WTC11 (cell line): ENCODE measurements at regions not wholly inside any gene's neighbourhood (a gene's known extent, or its start where the extent isn't known, plus 50 kb on each side); places are given as distances from the start of the nearest gene placed in this dataset.
"Not testable (repeated sequence)": the region's sequence is repeated elsewhere in the genome, so short reads cannot be mapped to it uniquely, and the experiment has no call there.

Source experiments
- ATAC-seq: fragments of 200-7000 bp; cut with Tn5 transposase; 2 replicates; pipeline ENCODE4 v1.10.0; 2021; ENCODE audit warnings: mild to moderate bottlenecking, moderate library complexity
- CTCF ChIA-PET: fragments of 300-600 bp; sonication (Branson Sonifier 250); formaldehyde crosslinking; loops from one replicate; lab custom pipeline; 2021; ENCODE audit warnings: antibody characterized with exemption; lab: Charles Lee
- POLR2A ChIA-PET: fragments of 350-600 bp; sonication (Branson Sonifier 250); formaldehyde crosslinking; loops from one replicate; lab custom pipeline; 2021; ENCODE audit warnings: antibody characterized with exemption; lab: Charles Lee
- DNase-seq: peaks from one replicate; pipeline ENCODE4 v3.0.0; 2021; ENCODE audit warnings: low spot score
- H3K27ac Mint-ChIP-seq: 2 replicates; pipeline ENCODE4 v1.8.0; 2021; ENCODE audit warnings: mixed read lengths
- H3K27me3 Mint-ChIP-seq: 2 replicates; pipeline ENCODE4 v1.8.0; 2021; ENCODE audit warnings: low read depth, mild to moderate bottlenecking, moderate library complexity, mixed read lengths
- H3K36me3 Mint-ChIP-seq: 2 replicates; pipeline ENCODE4 v1.8.0; 2021; ENCODE audit warnings: mixed read lengths
- H3K4me1 Mint-ChIP-seq: 2 replicates; pipeline ENCODE4 v1.8.0; 2022; ENCODE audit warnings: mixed read lengths
- H3K4me3 Mint-ChIP-seq: 2 replicates; pipeline ENCODE4 v1.8.0; 2021; ENCODE audit warnings: mild to moderate bottlenecking, moderate library complexity, mixed read lengths
- H3K9me3 Mint-ChIP-seq: 2 replicates; pipeline ENCODE4 v1.8.0; 2021; ENCODE audit warnings: mixed read lengths
- HMGA2 ChIP-seq: fragments of 250-450 bp; sonication (Bioruptor Pico); IDR thresholded peaks from 2 replicates; pipeline ENCODE4 v1.4.0; 2021; ENCODE audit warnings: mild to moderate bottlenecking, moderate library complexity
- NR2C2 ChIP-seq: sonication (generic); formaldehyde crosslinking; IDR thresholded peaks from 2 replicates; pipeline ENCODE4 v1.8.0; 2022; ENCODE audit warnings: mild to moderate bottlenecking, missing genetic modification reagents
- PRRX2 ChIP-seq: fragments of 250-450 bp; sonication (Bioruptor Pico); IDR thresholded peaks from 2 replicates; pipeline ENCODE4 v1.8.0; 2021; ENCODE audit warnings: mild to moderate bottlenecking
- SP1 ChIP-seq: sonication (generic); formaldehyde crosslinking; conservative IDR thresholded peaks from 2 replicates; pipeline ENCODE4 v1.8.1; 2022; ENCODE audit warnings: missing genetic modification reagents
- ZNF423 ChIP-seq: fragments of 250-450 bp; sonication (Bioruptor Pico); IDR thresholded peaks from 2 replicates; pipeline ENCODE4 v2.1.2; 2022; ENCODE audit warnings: mild to moderate bottlenecking, moderate library complexity
- TF ChIP-seq, protein P1 (sequence below): fragments of 200-600 bp; IDR thresholded peaks from 2 replicates; pipeline ENCODE4 v1.8.0; 2022; ENCODE audit warnings: antibody characterized with exemption
- TF ChIP-seq, protein P2 (sequence below): sonication (generic); formaldehyde crosslinking; IDR thresholded peaks from 2 replicates; pipeline ENCODE4 v1.8.1; 2023; ENCODE audit warnings: mild to moderate bottlenecking, missing genetic modification reagents, borderline replicate concordance
- TF ChIP-seq, protein P3 (sequence below): sonication (generic); formaldehyde crosslinking; IDR thresholded peaks from 2 replicates; pipeline ENCODE4 v1.8.1; 2022; ENCODE audit warnings: low read depth, missing genetic modification reagents, borderline replicate concordance
- TF ChIP-seq, protein P4 (sequence below): sonication (generic); formaldehyde crosslinking; IDR thresholded peaks from 2 replicates; pipeline ENCODE4 v1.8.1; 2022; ENCODE audit warnings: mild to moderate bottlenecking, missing genetic modification reagents, moderate library complexity, borderline replicate concordance
- TF ChIP-seq, protein P5 (sequence below): sonication (generic); formaldehyde crosslinking; IDR thresholded peaks from 2 replicates; pipeline ENCODE4 v1.8.0; 2022; ENCODE audit warnings: mild to moderate bottlenecking, missing genetic modification reagents
- TF ChIP-seq, protein P6 (sequence below): sonication (generic); formaldehyde crosslinking; conservative IDR thresholded peaks from 2 replicates; pipeline ENCODE4 v1.8.1; 2022; ENCODE audit warnings: mild to moderate bottlenecking, missing genetic modification reagents
- TF ChIP-seq, protein P7 (sequence below): sonication (generic); formaldehyde crosslinking; IDR thresholded peaks from 2 replicates; pipeline ENCODE4 v1.8.0; 2023; ENCODE audit warnings: missing genetic modification reagents, mild to moderate bottlenecking, borderline replicate concordance

DNA sequence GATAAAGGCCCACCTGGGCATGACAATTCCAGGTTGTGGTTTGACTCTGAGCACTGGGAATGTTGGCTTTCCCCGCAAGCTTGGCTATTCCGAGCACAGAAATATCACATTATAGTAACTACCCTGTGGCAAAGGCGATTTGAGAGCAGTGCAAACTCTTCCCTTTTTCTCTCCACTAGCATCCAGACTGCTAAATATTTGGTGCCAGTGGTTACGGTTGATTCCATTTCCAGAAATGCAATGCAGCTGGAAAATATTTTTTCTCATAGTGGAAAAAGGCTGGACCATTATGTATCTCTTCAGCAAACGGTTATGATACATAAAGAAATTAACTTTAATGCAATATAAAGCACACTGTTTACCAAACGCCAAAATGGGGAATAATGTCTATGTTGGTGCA, 158.0 kb downstream of the ENC1 start:
- CTCF ChIA-PET, result interaction anchor here (1.3 kb wide), 1 partner anchor 143 kb away, joined by 4 read pairs; no protein-coding TSS in a partner anchor
- Mint-ChIP-seq H3K27me3 (no peaks in the 10 kb centered on the region), H3K9me3 (no peaks in the 10 kb centered on the region), H3K4me1 (peaks cover 47% of the 10 kb centered on the region), H3K36me3 (no peaks in the 10 kb centered on the region), H3K27ac (peak overlapping the region; percentile 64; the same call in 1 of the 2 replicates), H3K4me3 (no peak overlapping the region)
- DNase-seq, result no peak
- TF ChIP-seq, protein P1, sequence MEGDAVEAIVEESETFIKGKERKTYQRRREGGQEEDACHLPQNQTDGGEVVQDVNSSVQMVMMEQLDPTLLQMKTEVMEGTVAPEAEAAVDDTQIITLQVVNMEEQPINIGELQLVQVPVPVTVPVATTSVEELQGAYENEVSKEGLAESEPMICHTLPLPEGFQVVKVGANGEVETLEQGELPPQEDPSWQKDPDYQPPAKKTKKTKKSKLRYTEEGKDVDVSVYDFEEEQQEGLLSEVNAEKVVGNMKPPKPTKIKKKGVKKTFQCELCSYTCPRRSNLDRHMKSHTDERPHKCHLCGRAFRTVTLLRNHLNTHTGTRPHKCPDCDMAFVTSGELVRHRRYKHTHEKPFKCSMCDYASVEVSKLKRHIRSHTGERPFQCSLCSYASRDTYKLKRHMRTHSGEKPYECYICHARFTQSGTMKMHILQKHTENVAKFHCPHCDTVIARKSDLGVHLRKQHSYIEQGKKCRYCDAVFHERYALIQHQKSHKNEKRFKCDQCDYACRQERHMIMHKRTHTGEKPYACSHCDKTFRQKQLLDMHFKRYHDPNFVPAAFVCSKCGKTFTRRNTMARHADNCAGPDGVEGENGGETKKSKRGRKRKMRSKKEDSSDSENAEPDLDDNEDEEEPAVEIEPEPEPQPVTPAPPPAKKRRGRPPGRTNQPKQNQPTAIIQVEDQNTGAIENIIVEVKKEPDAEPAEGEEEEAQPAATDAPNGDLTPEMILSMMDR, result no peak
- TF ChIP-seq, protein P2, sequence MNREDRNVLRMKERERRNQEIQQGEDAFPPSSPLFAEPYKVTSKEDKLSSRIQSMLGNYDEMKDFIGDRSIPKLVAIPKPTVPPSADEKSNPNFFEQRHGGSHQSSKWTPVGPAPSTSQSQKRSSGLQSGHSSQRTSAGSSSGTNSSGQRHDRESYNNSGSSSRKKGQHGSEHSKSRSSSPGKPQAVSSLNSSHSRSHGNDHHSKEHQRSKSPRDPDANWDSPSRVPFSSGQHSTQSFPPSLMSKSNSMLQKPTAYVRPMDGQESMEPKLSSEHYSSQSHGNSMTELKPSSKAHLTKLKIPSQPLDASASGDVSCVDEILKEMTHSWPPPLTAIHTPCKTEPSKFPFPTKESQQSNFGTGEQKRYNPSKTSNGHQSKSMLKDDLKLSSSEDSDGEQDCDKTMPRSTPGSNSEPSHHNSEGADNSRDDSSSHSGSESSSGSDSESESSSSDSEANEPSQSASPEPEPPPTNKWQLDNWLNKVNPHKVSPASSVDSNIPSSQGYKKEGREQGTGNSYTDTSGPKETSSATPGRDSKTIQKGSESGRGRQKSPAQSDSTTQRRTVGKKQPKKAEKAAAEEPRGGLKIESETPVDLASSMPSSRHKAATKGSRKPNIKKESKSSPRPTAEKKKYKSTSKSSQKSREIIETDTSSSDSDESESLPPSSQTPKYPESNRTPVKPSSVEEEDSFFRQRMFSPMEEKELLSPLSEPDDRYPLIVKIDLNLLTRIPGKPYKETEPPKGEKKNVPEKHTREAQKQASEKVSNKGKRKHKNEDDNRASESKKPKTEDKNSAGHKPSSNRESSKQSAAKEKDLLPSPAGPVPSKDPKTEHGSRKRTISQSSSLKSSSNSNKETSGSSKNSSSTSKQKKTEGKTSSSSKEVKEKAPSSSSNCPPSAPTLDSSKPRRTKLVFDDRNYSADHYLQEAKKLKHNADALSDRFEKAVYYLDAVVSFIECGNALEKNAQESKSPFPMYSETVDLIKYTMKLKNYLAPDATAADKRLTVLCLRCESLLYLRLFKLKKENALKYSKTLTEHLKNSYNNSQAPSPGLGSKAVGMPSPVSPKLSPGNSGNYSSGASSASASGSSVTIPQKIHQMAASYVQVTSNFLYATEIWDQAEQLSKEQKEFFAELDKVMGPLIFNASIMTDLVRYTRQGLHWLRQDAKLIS, result no peak
- no peak for TF ChIP-seq NR2C2
- TF ChIP-seq ZNF423 (CRISPR knock-in tag), result no peak
- TF ChIP-seq, protein P3, sequence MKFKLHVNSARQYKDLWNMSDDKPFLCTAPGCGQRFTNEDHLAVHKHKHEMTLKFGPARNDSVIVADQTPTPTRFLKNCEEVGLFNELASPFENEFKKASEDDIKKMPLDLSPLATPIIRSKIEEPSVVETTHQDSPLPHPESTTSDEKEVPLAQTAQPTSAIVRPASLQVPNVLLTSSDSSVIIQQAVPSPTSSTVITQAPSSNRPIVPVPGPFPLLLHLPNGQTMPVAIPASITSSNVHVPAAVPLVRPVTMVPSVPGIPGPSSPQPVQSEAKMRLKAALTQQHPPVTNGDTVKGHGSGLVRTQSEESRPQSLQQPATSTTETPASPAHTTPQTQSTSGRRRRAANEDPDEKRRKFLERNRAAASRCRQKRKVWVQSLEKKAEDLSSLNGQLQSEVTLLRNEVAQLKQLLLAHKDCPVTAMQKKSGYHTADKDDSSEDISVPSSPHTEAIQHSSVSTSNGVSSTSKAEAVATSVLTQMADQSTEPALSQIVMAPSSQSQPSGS (CRISPR knock-in tag), result no peak
- TF ChIP-seq, protein P4, sequence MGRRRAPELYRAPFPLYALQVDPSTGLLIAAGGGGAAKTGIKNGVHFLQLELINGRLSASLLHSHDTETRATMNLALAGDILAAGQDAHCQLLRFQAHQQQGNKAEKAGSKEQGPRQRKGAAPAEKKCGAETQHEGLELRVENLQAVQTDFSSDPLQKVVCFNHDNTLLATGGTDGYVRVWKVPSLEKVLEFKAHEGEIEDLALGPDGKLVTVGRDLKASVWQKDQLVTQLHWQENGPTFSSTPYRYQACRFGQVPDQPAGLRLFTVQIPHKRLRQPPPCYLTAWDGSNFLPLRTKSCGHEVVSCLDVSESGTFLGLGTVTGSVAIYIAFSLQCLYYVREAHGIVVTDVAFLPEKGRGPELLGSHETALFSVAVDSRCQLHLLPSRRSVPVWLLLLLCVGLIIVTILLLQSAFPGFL (CRISPR knock-in tag), result no peak
- TF ChIP-seq, protein P5, sequence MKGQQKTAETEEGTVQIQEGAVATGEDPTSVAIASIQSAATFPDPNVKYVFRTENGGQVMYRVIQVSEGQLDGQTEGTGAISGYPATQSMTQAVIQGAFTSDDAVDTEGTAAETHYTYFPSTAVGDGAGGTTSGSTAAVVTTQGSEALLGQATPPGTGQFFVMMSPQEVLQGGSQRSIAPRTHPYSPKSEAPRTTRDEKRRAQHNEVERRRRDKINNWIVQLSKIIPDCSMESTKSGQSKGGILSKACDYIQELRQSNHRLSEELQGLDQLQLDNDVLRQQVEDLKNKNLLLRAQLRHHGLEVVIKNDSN (CRISPR knock-in tag), result no peak
- no peak for TF ChIP-seq HMGA2
- TF ChIP-seq, protein P6, sequence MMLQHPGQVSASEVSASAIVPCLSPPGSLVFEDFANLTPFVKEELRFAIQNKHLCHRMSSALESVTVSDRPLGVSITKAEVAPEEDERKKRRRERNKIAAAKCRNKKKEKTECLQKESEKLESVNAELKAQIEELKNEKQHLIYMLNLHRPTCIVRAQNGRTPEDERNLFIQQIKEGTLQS (CRISPR knock-in tag), result no peak
- TF ChIP-seq PRRX2 (CRISPR knock-in tag), result no peak
- TF ChIP-seq, protein P7, sequence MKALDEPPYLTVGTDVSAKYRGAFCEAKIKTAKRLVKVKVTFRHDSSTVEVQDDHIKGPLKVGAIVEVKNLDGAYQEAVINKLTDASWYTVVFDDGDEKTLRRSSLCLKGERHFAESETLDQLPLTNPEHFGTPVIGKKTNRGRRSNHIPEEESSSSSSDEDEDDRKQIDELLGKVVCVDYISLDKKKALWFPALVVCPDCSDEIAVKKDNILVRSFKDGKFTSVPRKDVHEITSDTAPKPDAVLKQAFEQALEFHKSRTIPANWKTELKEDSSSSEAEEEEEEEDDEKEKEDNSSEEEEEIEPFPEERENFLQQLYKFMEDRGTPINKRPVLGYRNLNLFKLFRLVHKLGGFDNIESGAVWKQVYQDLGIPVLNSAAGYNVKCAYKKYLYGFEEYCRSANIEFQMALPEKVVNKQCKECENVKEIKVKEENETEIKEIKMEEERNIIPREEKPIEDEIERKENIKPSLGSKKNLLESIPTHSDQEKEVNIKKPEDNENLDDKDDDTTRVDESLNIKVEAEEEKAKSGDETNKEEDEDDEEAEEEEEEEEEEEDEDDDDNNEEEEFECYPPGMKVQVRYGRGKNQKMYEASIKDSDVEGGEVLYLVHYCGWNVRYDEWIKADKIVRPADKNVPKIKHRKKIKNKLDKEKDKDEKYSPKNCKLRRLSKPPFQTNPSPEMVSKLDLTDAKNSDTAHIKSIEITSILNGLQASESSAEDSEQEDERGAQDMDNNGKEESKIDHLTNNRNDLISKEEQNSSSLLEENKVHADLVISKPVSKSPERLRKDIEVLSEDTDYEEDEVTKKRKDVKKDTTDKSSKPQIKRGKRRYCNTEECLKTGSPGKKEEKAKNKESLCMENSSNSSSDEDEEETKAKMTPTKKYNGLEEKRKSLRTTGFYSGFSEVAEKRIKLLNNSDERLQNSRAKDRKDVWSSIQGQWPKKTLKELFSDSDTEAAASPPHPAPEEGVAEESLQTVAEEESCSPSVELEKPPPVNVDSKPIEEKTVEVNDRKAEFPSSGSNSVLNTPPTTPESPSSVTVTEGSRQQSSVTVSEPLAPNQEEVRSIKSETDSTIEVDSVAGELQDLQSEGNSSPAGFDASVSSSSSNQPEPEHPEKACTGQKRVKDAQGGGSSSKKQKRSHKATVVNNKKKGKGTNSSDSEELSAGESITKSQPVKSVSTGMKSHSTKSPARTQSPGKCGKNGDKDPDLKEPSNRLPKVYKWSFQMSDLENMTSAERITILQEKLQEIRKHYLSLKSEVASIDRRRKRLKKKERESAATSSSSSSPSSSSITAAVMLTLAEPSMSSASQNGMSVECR, result no peak
- no peak for TF ChIP-seq SP1
- POLR2A ChIA-PET, result no interaction called here
- no peak for ATAC-seq

DNA sequence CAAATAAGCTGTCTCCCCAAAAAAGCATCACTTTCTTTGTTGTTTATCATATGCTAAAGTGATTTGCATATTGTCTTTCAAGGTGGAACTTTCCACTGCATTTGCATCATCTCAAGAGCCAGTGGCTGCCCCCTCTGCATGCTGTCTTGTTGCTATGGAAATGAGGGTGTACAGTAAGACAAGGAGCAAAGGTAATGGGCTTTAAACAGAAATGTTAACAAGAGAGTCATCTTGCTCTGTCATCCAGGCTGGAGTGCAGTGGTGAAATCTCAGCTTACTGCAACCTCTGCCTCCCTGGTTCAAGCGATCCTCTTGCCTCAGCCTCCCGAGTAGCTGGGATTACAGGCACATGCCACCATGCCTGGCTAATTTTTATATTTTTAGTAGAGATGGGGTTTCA, 159.2 kb downstream of the ENC1 start:
- H3K4me3 Mint-ChIP-seq, H3K27ac Mint-ChIP-seq, DNase-seq, H3K36me3 Mint-ChIP-seq, ATAC-seq, H3K27me3 Mint-ChIP-seq, H3K9me3 Mint-ChIP-seq, CTCF ChIA-PET, POLR2A ChIA-PET: not testable (repeated sequence)
- peaks cover 59% of the 10 kb centered on the region for H3K4me1 Mint-ChIP-seq
